ENCODE measurements at regions not wholly inside any gene's neighbourhood (a gene's known extent, or its start where the extent isn't known, plus 50 kb on each side); places are given as distances from the start of the nearest gene placed in this dataset.

- no peaks in the 10 kb centered on the region for H3K4me1 Mint-ChIP-seq (ENCODE audit: low read depth)
- no peak overlapping the region for H3K27ac Mint-ChIP-seq
- DNase-seq (ENCODE audit: low spot score, unreplicated experiment): no peak
Observed at GRCh38 chr6:170205126-170205525, 85.8 kb downstream of the DLL1 start.

GRCh38 chr6:170203212-170203611 lies 87.7 kb downstream of the DLL1 start:
- no peak overlapping the region for H3K4me3 Mint-ChIP-seq (ENCODE audit: low read depth)
- H3K36me3 Mint-ChIP-seq (ENCODE audit: insufficient read depth): no peaks in the 10 kb centered on the region
- H3K27ac Mint-ChIP-seq: no peak overlapping the region
- no peak for TF ChIP-seq CTCF (IDR thresholded peaks at IDR 0.05; ENCODE audit: unreplicated experiment)
- no peak for DNase-seq (ENCODE audit: low spot score, unreplicated experiment)
- no peaks in the 10 kb centered on the region for H3K9me3 Mint-ChIP-seq (ENCODE audit: low read depth)
- H3K27me3 Mint-ChIP-seq: peaks cover 5% of the 10 kb centered on the region
- H3K4me1 Mint-ChIP-seq (ENCODE audit: low read depth): no peaks in the 10 kb centered on the region

More at GRCh38 chr6:170205126-170205525, 85.8 kb downstream of the DLL1 start:
- H3K4me3 Mint-ChIP-seq (ENCODE audit: low read depth): no peak overlapping the region
- peaks cover 5% of the 10 kb centered on the region for H3K27me3 Mint-ChIP-seq
- TF ChIP-seq CTCF (IDR thresholded peaks at IDR 0.05; ENCODE audit: unreplicated experiment): no peak
- H3K36me3 Mint-ChIP-seq (ENCODE audit: insufficient read depth): no peaks in the 10 kb centered on the region
- no peaks in the 10 kb centered on the region for H3K9me3 Mint-ChIP-seq (ENCODE audit: low read depth)

GRCh38 chr6:170202416-170203135 lies 88.3 kb downstream of the DLL1 start:
- no peaks in the 10 kb centered on the region for H3K4me1 Mint-ChIP-seq (ENCODE audit: low read depth)
- peaks cover 5% of the 10 kb centered on the region for H3K27me3 Mint-ChIP-seq
- H3K36me3 Mint-ChIP-seq (ENCODE audit: insufficient read depth): no peaks in the 10 kb centered on the region
- no peak for DNase-seq (ENCODE audit: low spot score, unreplicated experiment)
- TF ChIP-seq CTCF (IDR thresholded peaks at IDR 0.05; ENCODE audit: unreplicated experiment): no peak
- H3K27ac Mint-ChIP-seq: no peak overlapping the region
- no peak overlapping the region for H3K4me3 Mint-ChIP-seq (ENCODE audit: low read depth)
- no peaks in the 10 kb centered on the region for H3K9me3 Mint-ChIP-seq (ENCODE audit: low read depth)

- H3K27ac Mint-ChIP-seq: no peak overlapping the region
- peaks cover 5% of the 10 kb centered on the region for H3K27me3 Mint-ChIP-seq
- no peaks in the 10 kb centered on the region for H3K36me3 Mint-ChIP-seq (ENCODE audit: insufficient read depth)
- no peak for TF ChIP-seq CTCF (IDR thresholded peaks at IDR 0.05; ENCODE audit: unreplicated experiment)
- no peak for DNase-seq (ENCODE audit: low spot score, unreplicated experiment)
- no peaks in the 10 kb centered on the region for H3K4me1 Mint-ChIP-seq (ENCODE audit: low read depth)
- H3K4me3 Mint-ChIP-seq (ENCODE audit: low read depth): no peak overlapping the region
- H3K9me3 Mint-ChIP-seq (ENCODE audit: low read depth): no peaks in the 10 kb centered on the region
Observed at GRCh38 chr6:170201361-170201760, 89.5 kb downstream of the DLL1 start.

GRCh38 chr6:170200458-170200891 lies 90.4 kb downstream of the DLL1 start:
- Mint-ChIP-seq H3K4me1 (ENCODE audit: low read depth) (no peaks in the 10 kb centered on the region), H3K27me3 (peaks cover 5% of the 10 kb centered on the region), H3K4me3 (ENCODE audit: low read depth) (no peak overlapping the region), H3K36me3 (ENCODE audit: insufficient read depth) (peaks cover 1% of the 10 kb centered on the region), H3K27ac (no peak overlapping the region), H3K9me3 (ENCODE audit: low read depth) (peaks cover 7% of the 10 kb centered on the region)
- no peak for TF ChIP-seq CTCF (IDR thresholded peaks at IDR 0.05; ENCODE audit: unreplicated experiment)
- DNase-seq (ENCODE audit: low spot score, unreplicated experiment): no peak
